Smooth muscle cell (in vitro differentiated cells): ENCODE measurements at regions not wholly inside any gene's neighbourhood (a gene's known extent, or its start where the extent isn't known, plus 50 kb on each side); places are given as distances from the start of the nearest gene placed in this dataset.

Experiments used
- DNase-seq: peaks from one replicate; lab custom pipeline; 2025; ENCODE audit not compliant: unreplicated experiment; lab: John Stamatoyannopoulos, UW
- H2AFZ ChIP-seq: fragments of 200-600 bp; sonication (generic); 2 replicates; pipeline ENCODE4 v1.6.0; 2016; ENCODE audit warnings: antibody characterized with exemption, low read depth, mild to moderate bottlenecking
- H3F3A ChIP-seq: fragments of 200-600 bp; sonication (generic); 2 replicates; pipeline ENCODE4 v1.6.0; 2017; ENCODE audit warnings: antibody characterized with exemption, low read depth
- H3K27ac ChIP-seq: fragments of 200-600 bp; sonication (generic); 2 replicates; pipeline ENCODE4 v1.5.1; 2016; ENCODE audit warnings: low read depth, mild to moderate bottlenecking
- H3K27me3 ChIP-seq: fragments of 200-600 bp; sonication (generic); 2 replicates; pipeline ENCODE4 v1.6.1; 2016; ENCODE audit warnings: low read depth, mild to moderate bottlenecking
- H3K36me3 ChIP-seq: fragments of 200-600 bp; sonication (generic); 2 replicates; pipeline ENCODE4 v1.5.1; 2016; ENCODE audit warnings: low read depth
- H3K4me1 ChIP-seq: fragments of 200-600 bp; sonication (generic); 2 replicates; pipeline ENCODE4 v1.5.1; 2016; ENCODE audit warnings: low read depth
- H3K4me2 ChIP-seq: fragments of 200-600 bp; sonication (generic); 2 replicates; pipeline ENCODE4 v1.6.0; 2016; ENCODE audit warnings: mild to moderate bottlenecking
- H3K4me3 ChIP-seq: fragments of 200-600 bp; sonication (generic); 2 replicates; pipeline ENCODE4 v1.5.1; 2016; ENCODE audit warnings: mild to moderate bottlenecking
- H3K79me2 ChIP-seq: fragments of 200-600 bp; sonication (generic); 2 replicates; pipeline ENCODE4 v1.6.0; 2016; ENCODE audit warnings: low read depth, mild to moderate bottlenecking
- H3K9ac ChIP-seq: fragments of 200-600 bp; sonication (generic); 2 replicates; pipeline ENCODE4 v1.6.0; 2016; ENCODE audit warnings: low read depth
- H3K9me3 ChIP-seq: fragments of 200-600 bp; sonication (generic); replicated peaks from 2 replicates; pipeline ENCODE4 v1.5.1; 2016; ENCODE audit warnings: low read depth
- H4K20me1 ChIP-seq: fragments of 200-600 bp; sonication (generic); 2 replicates; pipeline ENCODE4 v1.6.0; 2016; ENCODE audit warnings: low read depth
- CTCF ChIP-seq: fragments of 200-600 bp; sonication (generic); IDR thresholded peaks from 2 replicates; pipeline ENCODE4 v1.5.1; 2017; ENCODE audit warnings: borderline replicate concordance, mild to moderate bottlenecking, antibody characterized with exemption; ENCODE audit not compliant: insufficient read depth, poor library complexity, severe bottlenecking
- WGBS: methylation state at CpG from one replicate; pipeline ENCODE4 v1.1.7; 2016; ENCODE audit warnings: low lambda C conversion rate; 5-methylcytosine and 5-hydroxymethylcytosine counted together

GRCh38 chr6:8829296-8829695 is 394.0 kb upstream of the SLC35B3 start:
- Histone ChIP-seq H3K27ac (no peak overlapping the region), H3K4me1 (no peaks in the 10 kb centered on the region), H3K9me3 (no peaks in the 10 kb centered on the region), H3K4me3 (no peak overlapping the region), H3K79me2 (no peaks in the 10 kb centered on the region), H3K9ac (no peak overlapping the region), H3K27me3 (no peaks in the 10 kb centered on the region), H2AFZ (no peak overlapping the region), H3K36me3 (no peaks in the 10 kb centered on the region), H4K20me1 (no peaks in the 10 kb centered on the region), H3K4me2 (no peak overlapping the region), H3F3A (peaks cover 8% of the 10 kb centered on the region)
- 92% methylated on average over 4 of the region's 4 CpGs for WGBS
- no peak for TF ChIP-seq CTCF
- DNase-seq: no peak

GRCh38 chr6:8828376-8828775 is 393.0 kb upstream of the SLC35B3 start:
- no peaks in the 10 kb centered on the region for H3K4me1 ChIP-seq
- DNase-seq: no peak
- no peaks in the 10 kb centered on the region for H3K36me3 ChIP-seq
- no peaks in the 10 kb centered on the region for H3K79me2 ChIP-seq
- no peak overlapping the region for H3K9ac ChIP-seq
- no peaks in the 10 kb centered on the region for H4K20me1 ChIP-seq
- H2AFZ ChIP-seq: no peak overlapping the region
- H3K27ac ChIP-seq: no peak overlapping the region
- WGBS: 96% methylated on average over 4 of the region's 4 CpGs
- no peak for TF ChIP-seq CTCF
- no peak overlapping the region for H3K4me3 ChIP-seq
- no peak overlapping the region for H3K4me2 ChIP-seq
- H3K27me3 ChIP-seq: no peaks in the 10 kb centered on the region
- H3F3A ChIP-seq: peaks cover 8% of the 10 kb centered on the region
- H3K9me3 ChIP-seq: no peaks in the 10 kb centered on the region

- H3K4me1 ChIP-seq: no peaks in the 10 kb centered on the region
- no peak overlapping the region for H3K4me3 ChIP-seq
- H3K9me3 ChIP-seq: no peaks in the 10 kb centered on the region
- H3K27ac ChIP-seq: peak overlapping the region; percentile 54
- H3K4me2 ChIP-seq: no peak overlapping the region
- H3K36me3 ChIP-seq: no peaks in the 10 kb centered on the region
- H3K27me3 ChIP-seq: no peaks in the 10 kb centered on the region
- no peak for TF ChIP-seq CTCF
- H3K9ac ChIP-seq: no peak overlapping the region
- H2AFZ ChIP-seq: no peak overlapping the region
- no peaks in the 10 kb centered on the region for H3K79me2 ChIP-seq
- no peak for DNase-seq
- H4K20me1 ChIP-seq: no peaks in the 10 kb centered on the region
- peaks cover 15% of the 10 kb centered on the region for H3F3A ChIP-seq
These were observed 390.4 kb upstream of the SLC35B3 start for GRCh38 chr6:8825726-8826125.

GRCh38 chr6:8821981-8822381 is 386.6 kb upstream of the SLC35B3 start:
- no peak for DNase-seq
- WGBS: 27% methylated on average over 3 of the region's 3 CpGs
- H3K9ac ChIP-seq: peak overlapping the region; percentile 1

More at GRCh38 chr6:8821981-8822381, 386.6 kb upstream of the SLC35B3 start:
- Histone ChIP-seq H3K4me1 (peaks cover 4% of the 10 kb centered on the region), H3F3A (peaks cover 15% of the 10 kb centered on the region), H3K9me3 (no peaks in the 10 kb centered on the region), H4K20me1 (no peaks in the 10 kb centered on the region), H3K36me3 (no peaks in the 10 kb centered on the region), H3K4me3 (no peak overlapping the region), H3K27me3 (no peaks in the 10 kb centered on the region), H3K79me2 (no peaks in the 10 kb centered on the region), H3K4me2 (peak overlapping the region; percentile 36), H3K27ac (peak overlapping the region; percentile 78), H2AFZ (no peak overlapping the region)
- TF ChIP-seq CTCF: no peak
